C4-2B (cell line): ENCODE measurements at regions not wholly inside any gene's neighbourhood (a gene's known extent, or its start where the extent isn't known, plus 50 kb on each side); places are given as distances from the start of the nearest gene placed in this dataset.

Experiments used
- CTCF ChIP-seq: fragments of 450-650 bp; conservative IDR thresholded peaks from 2 replicates; pipeline ENCODE4 v1.5.1; 2017; ENCODE audit warnings: mild to moderate bottlenecking
- ZFX ChIP-seq: fragments of 450-650 bp; IDR thresholded peaks from 2 replicates; pipeline ENCODE4 v1.6.1; 2017

- TF ChIP-seq CTCF (no peak), ZFX (no peak)
These were observed 1209.4 kb downstream of the UQCRFS1 start for GRCh38 chr19:28003543-28003942.
